ENCODE measurements at regions not wholly inside any gene's neighbourhood (a gene's known extent, or its start where the extent isn't known, plus 50 kb on each side); places are given as distances from the start of the nearest gene placed in this dataset.

GRCh38 chr6:148212366-148212765 is 130.3 kb upstream of the SASH1 start:
- TF ChIP-seq CTCF (IDR thresholded peaks at IDR 0.05; ENCODE audit: low read depth, low read length) = no peak
- no peak for TF ChIP-seq POLR2A (IDR thresholded peaks at IDR 0.05; ENCODE audit: extremely low read depth, insufficient read length)
- no peak for TF ChIP-seq MYC (IDR thresholded peaks at IDR 0.05; ENCODE audit: low read depth, low read length)
